Transverse colon (tissue), 3 donors: ENCODE measurements at regions not wholly inside any gene's neighbourhood (a gene's known extent, or its start where the extent isn't known, plus 50 kb on each side); places are given as distances from the start of the nearest gene placed in this dataset.

Experiments
- CTCF ChIP-seq, 5 experiments: fragments of 200-600 bp in 3 of 5; fragments of 450-650 bp in 2 of 5; sonication (generic) in 3 of 5; IDR thresholded peaks; 1 replicate in 2 of 5; 2 replicates in 3 of 5; pipeline ENCODE4 v1.5.1; 2016 to 2017; ENCODE audit warnings: antibody characterized with exemption in 5 of 5, inconsistent platforms in 3 of 5, mild to moderate bottlenecking in 2 of 5, moderate library complexity in 1 of 5
- EP300 ChIP-seq: sonication (generic); formaldehyde crosslinking; IDR thresholded peaks from one replicate; pipeline ENCODE4 v1.6.1; 2017; ENCODE audit warnings: antibody characterized with exemption, low read depth
- POLR2A ChIP-seq: fragments of 450-650 bp; IDR thresholded peaks from one replicate; pipeline ENCODE4 v1.6.1; 2016; ENCODE audit warnings: antibody characterized with exemption, mild to moderate bottlenecking, moderate library complexity

GRCh38 chr1:222970711-222971110 lies 155.9 kb downstream of the DISP1 start:
- TF ChIP-seq CTCF (IDR thresholded peaks at IDR 0.05) (no peak), POLR2A (no peak), EP300 (no peak)
